ENCODE measurements at regions not wholly inside any gene's neighbourhood (a gene's known extent, or its start where the extent isn't known, plus 50 kb on each side); places are given as distances from the start of the nearest gene placed in this dataset.

DNA sequence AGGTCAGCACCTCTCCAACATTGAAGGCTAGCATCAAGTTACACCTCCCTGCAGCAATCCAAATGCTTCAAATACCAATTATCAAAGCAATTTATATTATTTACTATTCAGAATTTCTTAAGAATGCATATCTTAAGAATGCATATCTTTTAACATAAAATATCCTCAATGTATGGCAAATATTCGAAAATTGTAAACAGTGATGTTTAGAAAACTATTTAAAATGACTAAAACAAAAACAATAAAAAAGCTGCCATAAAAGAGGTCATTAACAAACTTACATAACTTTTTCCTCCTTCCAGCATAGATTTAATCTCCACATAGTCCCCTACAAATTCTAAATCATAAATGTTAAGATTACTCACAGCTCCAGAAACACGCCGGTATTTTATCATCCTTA lies 85.1 kb upstream of the SOX6 start:
- H3K4me1 ChIP-seq = peaks cover 0 to 9% (median 0%) of the 10 kb centered on the region in 10 experiments; a peak in 5 of 20 replicates
- H4K20me1 ChIP-seq = no peaks in the 10 kb centered on the region
- no peaks in the 10 kb centered on the region for H3K27me3 ChIP-seq
- no peak overlapping the region for H3K27ac ChIP-seq
- no peak overlapping the region for H3K4me2 ChIP-seq
- H3K9ac ChIP-seq = no peak overlapping the region
- H3K36me3 ChIP-seq = no peaks in the 10 kb centered on the region
- no peak for TF ChIP-seq Cebpa-rat (IDR thresholded peaks at IDR 0.05)
- H3K9me3 ChIP-seq (replicated peaks in 1 of 11) = no peaks in the 10 kb centered on the region
- no peak overlapping the region for H3K4me3 ChIP-seq

DNA sequence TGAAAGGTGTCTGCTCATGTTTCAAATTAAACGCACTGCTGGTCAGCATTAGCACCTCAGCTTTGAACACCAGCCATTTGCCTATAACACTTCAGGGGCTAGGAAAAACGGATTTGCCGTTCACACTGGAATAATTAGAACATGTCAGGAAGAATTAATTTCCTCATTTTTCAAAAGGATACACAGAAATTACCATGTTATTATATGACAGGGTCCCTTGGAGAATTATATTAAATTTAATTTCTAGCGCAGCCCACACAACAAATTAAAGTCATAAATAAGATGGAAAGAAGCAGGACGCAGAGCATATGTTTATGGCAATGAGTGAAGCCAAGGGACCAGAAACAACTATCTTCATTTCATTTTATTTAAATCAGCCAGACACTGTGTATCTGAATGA lies 83.8 kb upstream of the SOX6 start:
- Histone ChIP-seq H3K9ac (no peak overlapping the region), H3K4me2 (no peak overlapping the region), H3K4me1 (peaks cover 0 to 9% (median 0%) of the 10 kb centered on the region in 10 experiments; a peak in 5 of 20 replicates), H3K27ac (no peak overlapping the region), H3K36me3 (no peaks in the 10 kb centered on the region), H3K27me3 (no peaks in the 10 kb centered on the region), H4K20me1 (no peaks in the 10 kb centered on the region), H3K9me3 (replicated peaks in 1 of 11) (no peaks in the 10 kb centered on the region), H3K4me3 (no peak overlapping the region)
- no peak for TF ChIP-seq Cebpa-rat (IDR thresholded peaks at IDR 0.05)

DNA sequence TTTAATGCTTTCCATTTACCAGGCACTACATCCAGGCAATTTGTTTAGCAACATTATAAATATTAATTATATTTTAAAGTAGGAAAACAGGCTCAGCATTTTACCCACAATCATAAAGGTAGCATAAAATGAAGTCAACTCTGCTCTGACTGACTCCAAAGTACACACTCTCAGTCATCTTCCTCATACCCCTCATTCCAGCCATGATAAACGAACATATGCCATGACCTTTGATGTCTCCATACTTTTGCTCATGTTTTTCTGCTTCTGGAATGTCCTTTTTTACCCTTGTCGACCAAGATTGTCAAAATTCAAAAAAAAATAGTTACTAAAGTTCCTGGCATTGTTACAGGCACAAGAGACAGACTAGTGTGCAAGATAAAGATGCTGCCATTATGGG lies 77.7 kb upstream of the SOX6 start:
- Histone ChIP-seq H3K9ac (no peak overlapping the region), H3K9me3 (replicated peaks in 1 of 11) (peaks cover 0 to 27% (median 2%) of the 10 kb centered on the region in 11 experiments; a peak in 7 of 22 replicates), H3K27me3 (no peaks in the 10 kb centered on the region), H3K4me1 (peaks cover 0 to 11% (median 0%) of the 10 kb centered on the region in 10 experiments; a peak in 3 of 20 replicates), H3K4me3 (no peak overlapping the region), H3K36me3 (no peaks in the 10 kb centered on the region), H3K4me2 (no peak overlapping the region), H3K27ac (no peak overlapping the region), H4K20me1 (no peaks in the 10 kb centered on the region)
- TF ChIP-seq Cebpa-rat (IDR thresholded peaks at IDR 0.05) = no peak

DNA sequence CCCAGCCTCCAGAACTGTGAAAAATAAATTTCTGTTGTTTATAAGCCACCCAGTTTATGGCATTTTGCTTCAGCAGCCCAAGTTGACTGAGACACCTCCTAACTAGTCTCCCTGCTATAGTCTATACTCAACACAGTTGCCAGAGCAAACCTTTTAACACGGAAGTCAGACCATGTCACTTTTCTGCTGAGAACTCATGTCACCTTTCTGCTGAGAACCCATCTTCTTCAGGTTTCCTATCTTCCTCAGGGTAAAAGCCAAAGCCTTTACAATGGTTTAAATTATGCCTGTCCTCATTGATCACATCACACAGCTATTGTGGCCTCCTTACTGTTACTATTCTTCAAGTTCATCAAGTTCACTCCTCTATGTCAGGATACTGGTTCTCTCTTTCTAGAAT lies 74.3 kb upstream of the SOX6 start:
- H3K4me1 ChIP-seq = peaks cover 0 to 11% (median 0%) of the 10 kb centered on the region in 10 experiments; a peak in 3 of 20 replicates
- H3K9ac ChIP-seq = no peak overlapping the region
- TF ChIP-seq Cebpa-rat (IDR thresholded peaks at IDR 0.05) = no peak
- no peak overlapping the region for H3K27ac ChIP-seq
- no peaks in the 10 kb centered on the region for H3K27me3 ChIP-seq
- H3K9me3 ChIP-seq (replicated peaks in 1 of 11) = peaks cover 3 to 41% (median 8%) of the 10 kb centered on the region in 11 experiments; a peak in 12 of 22 replicates
- no peaks in the 10 kb centered on the region for H3K36me3 ChIP-seq
- H3K4me3 ChIP-seq = no peak overlapping the region
- H3K4me2 ChIP-seq = no peak overlapping the region
- no peaks in the 10 kb centered on the region for H4K20me1 ChIP-seq

DNA sequence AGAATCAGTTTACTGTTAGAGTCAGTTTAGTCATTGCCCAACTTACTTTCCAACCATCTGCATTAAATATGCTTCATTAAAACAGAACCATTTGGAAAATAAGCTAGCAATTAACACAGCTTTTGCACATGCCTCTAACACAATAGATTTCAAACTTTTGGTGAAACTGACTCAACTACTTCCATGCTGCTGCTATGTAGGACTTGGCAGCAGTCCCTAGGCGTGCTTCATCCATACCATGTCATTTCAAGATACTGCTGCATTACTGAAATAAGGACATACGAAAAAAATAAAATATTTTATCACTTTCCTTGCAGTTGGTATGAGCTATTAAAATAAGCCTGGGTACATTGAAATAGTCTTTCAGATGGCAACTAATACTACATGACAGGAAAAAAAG lies 65.5 kb upstream of the SOX6 start:
- no peak for TF ChIP-seq Cebpa-rat (IDR thresholded peaks at IDR 0.05)
- H3K9ac ChIP-seq = no peak overlapping the region
- no peak overlapping the region for H3K4me3 ChIP-seq
- peaks cover 0 to 9% (median 4%) of the 10 kb centered on the region in 11 experiments; a peak in 10 of 22 replicates for H3K9me3 ChIP-seq (replicated peaks in 1 of 11)
- H3K4me1 ChIP-seq = peaks cover 0 to 6% (median 0%) of the 10 kb centered on the region in 10 experiments; a peak in 4 of 20 replicates
- H3K27me3 ChIP-seq = no peaks in the 10 kb centered on the region
- no peaks in the 10 kb centered on the region for H3K36me3 ChIP-seq
- H3K27ac ChIP-seq = no peak overlapping the region
- no peak overlapping the region for H3K4me2 ChIP-seq
- no peaks in the 10 kb centered on the region for H4K20me1 ChIP-seq

DNA sequence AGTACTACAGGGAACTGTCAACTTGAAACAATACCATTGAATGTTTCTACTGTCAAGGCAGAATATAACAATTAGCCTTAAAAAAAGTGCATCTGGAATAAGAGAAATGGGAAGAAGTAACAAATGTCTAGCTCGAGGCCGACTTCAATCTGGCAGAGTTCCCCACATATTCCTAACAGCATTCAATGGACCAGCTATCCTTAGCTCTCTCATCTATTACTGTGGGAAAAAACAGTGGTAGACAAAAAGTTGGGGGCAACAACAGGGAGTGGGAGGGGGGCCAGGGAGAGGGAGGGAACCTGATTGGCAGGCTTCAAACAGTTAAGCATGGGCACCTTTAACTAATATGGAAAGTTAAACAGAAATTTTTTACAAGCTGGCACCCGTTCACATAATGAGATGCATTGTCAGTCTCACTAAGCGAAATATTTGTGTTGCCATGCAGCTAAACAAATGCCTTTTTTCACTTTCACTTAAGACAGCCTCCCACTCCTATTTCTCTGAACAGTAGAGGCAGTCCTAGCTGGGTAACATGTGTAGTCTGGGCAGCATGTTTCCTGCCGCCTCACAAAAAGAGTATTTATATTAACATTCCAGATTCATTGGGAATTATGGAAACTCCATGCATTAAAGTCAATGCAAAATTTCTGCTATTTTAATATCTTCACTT lies 62.2 kb upstream of the SOX6 start:
- Histone ChIP-seq H3K4me1 (peaks cover 0 to 11% (median 0%) of the 10 kb centered on the region in 10 experiments; a peak in 4 of 20 replicates), H4K20me1 (no peaks in the 10 kb centered on the region), H3K9ac (no peak overlapping the region), H3K36me3 (no peaks in the 10 kb centered on the region), H3K27me3 (no peaks in the 10 kb centered on the region), H3K4me3 (no peak overlapping the region), H3K27ac (no peak overlapping the region), H3K9me3 (replicated peaks in 1 of 11) (no peaks in the 10 kb centered on the region), H3K4me2 (no peak overlapping the region)
- TF ChIP-seq Cebpa-rat (IDR thresholded peaks at IDR 0.05) = no peak

DNA sequence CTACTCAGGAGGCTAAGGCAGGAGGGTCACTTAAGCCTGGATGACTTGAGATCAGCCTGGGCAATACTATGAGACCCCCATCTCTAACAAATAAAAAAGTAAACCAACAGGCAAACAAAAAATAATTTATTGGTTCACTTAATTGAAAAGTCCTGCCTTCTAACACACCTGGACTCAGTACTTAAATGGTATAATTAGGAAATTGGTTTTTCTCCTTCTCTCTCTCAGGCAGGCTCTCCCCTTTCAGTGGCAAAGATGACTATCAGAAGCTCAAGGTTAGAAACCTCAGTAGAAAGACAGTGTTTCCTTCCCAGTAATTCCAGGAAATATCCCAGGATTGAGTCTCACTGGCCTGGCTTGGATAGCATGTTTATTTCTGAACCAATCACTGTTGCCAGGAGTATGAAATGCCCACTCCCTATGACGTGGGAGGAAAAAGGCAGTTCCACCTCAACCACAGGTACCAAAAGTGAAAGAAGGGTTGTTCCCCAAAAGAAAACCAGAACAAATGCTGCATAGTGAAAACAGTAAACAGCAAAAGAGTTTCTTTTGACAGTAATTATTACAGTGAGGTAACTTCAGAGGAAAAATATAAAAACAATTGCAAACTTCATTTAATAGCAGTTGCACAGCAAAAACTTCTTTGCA lies 56.3 kb upstream of the SOX6 start:
- Histone ChIP-seq H3K9me3 (replicated peaks in 1 of 11) (no peaks in the 10 kb centered on the region), H3K27me3 (no peaks in the 10 kb centered on the region), H3K4me1 (peaks cover 0 to 11% (median 0%) of the 10 kb centered on the region in 10 experiments; a peak in 4 of 20 replicates), H3K9ac (no peak overlapping the region), H4K20me1 (no peaks in the 10 kb centered on the region), H3K27ac (no peak overlapping the region), H3K4me3 (no peak overlapping the region), H3K36me3 (no peaks in the 10 kb centered on the region), H3K4me2 (no peak overlapping the region)
- TF ChIP-seq Cebpa-rat (IDR thresholded peaks at IDR 0.05) = no peak

DNA sequence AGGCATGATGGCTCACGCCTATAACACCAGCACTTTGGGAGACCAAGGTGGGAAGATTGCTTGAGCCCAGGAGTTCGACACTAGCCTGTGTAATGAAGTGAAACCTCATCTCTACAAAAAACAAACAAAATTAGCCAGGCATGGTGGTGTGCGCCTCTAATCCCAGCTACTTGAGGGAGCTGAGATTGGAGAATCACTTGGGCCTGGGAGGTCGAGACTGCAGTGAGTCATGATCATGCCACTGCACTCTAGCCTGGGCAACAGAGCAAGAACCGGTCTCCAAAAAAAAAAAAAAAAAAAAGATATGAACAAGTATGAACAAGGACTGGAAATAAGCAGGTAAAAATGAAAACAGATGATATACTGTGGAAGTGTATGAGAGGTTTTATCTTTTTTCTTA lies 54.1 kb upstream of the SOX6 start:
- no peaks in the 10 kb centered on the region for H3K27me3 ChIP-seq
- no peak overlapping the region for H3K4me2 ChIP-seq
- H3K36me3 ChIP-seq = no peaks in the 10 kb centered on the region
- H3K4me3 ChIP-seq = no peak overlapping the region
- no peak for TF ChIP-seq Cebpa-rat (IDR thresholded peaks at IDR 0.05)
- H4K20me1 ChIP-seq = no peaks in the 10 kb centered on the region
- H3K9ac ChIP-seq = no peak overlapping the region
- H3K9me3 ChIP-seq (replicated peaks in 1 of 11) = no peaks in the 10 kb centered on the region
- no peak overlapping the region for H3K27ac ChIP-seq
- H3K4me1 ChIP-seq = no peaks in the 10 kb centered on the region

DNA sequence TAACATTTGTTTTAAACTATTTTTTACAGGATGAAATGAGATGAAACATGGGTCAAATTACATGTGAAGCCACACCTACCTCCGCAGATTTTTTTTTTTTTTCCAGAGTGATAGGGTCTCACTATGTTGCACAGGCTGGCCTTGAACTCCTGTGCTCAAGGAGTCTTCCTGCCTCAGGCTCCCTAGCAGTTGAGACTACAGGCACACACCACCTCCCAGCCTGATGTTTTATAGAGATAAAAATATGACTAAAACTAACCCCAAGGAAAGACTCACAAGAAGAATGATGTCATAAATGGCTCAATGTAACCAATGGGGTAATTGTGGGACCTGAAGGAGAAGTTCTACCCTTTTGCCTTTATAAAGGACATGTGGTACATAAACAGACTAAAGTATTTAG lies 52.3 kb upstream of the SOX6 start:
- Histone ChIP-seq H3K27me3 (no peaks in the 10 kb centered on the region), H3K27ac (no peak overlapping the region)

DNA sequence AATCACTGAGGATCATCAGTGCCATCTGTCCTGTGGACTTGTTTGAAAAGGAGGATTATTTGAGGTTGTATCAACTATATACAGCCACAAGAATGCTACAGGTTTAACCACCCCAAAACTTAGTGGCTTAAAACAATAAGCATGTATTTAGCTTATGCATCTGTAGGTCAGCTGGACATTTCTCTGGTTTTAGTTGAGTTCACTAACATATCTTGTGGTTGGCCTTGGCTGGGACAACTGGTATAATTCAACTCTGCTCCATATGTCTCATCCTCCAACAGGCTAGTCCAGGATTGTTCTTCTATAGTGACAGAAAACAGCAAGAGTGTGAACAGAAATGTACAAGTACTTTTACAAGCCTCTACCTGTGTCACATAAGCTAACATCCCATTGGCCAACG lies 49.9 kb upstream of the SOX6 start:
- Histone ChIP-seq H3K27me3 (no peaks in the 10 kb centered on the region), H4K20me1 (no peaks in the 10 kb centered on the region), H3K9ac (no peak overlapping the region), H3K9me3 (replicated peaks in 1 of 11) (no peaks in the 10 kb centered on the region), H3K36me3 (no peaks in the 10 kb centered on the region), H3K27ac (no peak overlapping the region), H3K4me3 (no peak overlapping the region), H3K4me2 (no peak overlapping the region), H3K4me1 (no peaks in the 10 kb centered on the region)
- no peak for TF ChIP-seq Cebpa-rat (IDR thresholded peaks at IDR 0.05)

More for the DNA sequence above, 52.3 kb upstream of the SOX6 start:
- TF ChIP-seq Cebpa-rat (IDR thresholded peaks at IDR 0.05) = no peak
- Histone ChIP-seq H3K9me3 (replicated peaks in 1 of 11) (no peaks in the 10 kb centered on the region), H3K36me3 (no peaks in the 10 kb centered on the region), H3K9ac (no peak overlapping the region), H3K4me2 (no peak overlapping the region), H3K4me1 (no peaks in the 10 kb centered on the region), H4K20me1 (no peaks in the 10 kb centered on the region), H3K4me3 (no peak overlapping the region)

Measured in BLaER1 treated with 17β-estradiol and CSF1 and Interleukin-3, amounts not matched to agents 10 nM and 100 nM (cell line).